Esophagus muscularis mucosa (tissue), 4 donors: ENCODE measurements at regions not wholly inside any gene's neighbourhood (a gene's known extent, or its start where the extent isn't known, plus 50 kb on each side); places are given as distances from the start of the nearest gene placed in this dataset.

Experiments
- EP300 ChIP-seq: sonication (generic); formaldehyde crosslinking; IDR thresholded peaks from one replicate; pipeline ENCODE4 v1.6.1; 2017; ENCODE audit warnings: antibody characterized with exemption
- POLR2A ChIP-seq: fragments of 450-650 bp; IDR thresholded peaks from one replicate; pipeline ENCODE4 v1.6.1; 2017; ENCODE audit warnings: antibody characterized with exemption, moderate library complexity, mild to moderate bottlenecking, low read depth
- POLR2AphosphoS5 ChIP-seq, 2 donors: sonication (generic); formaldehyde crosslinking; IDR thresholded peaks; one replicate each; pipeline ENCODE4 v1.6.1; 2017; ENCODE audit warnings: antibody characterized with exemption in 2 of 2
- TF ChIP-seq, protein P1 (sequence below), 3 experiments: fragments of 200-600 bp in 2 of 3; fragments of 450-650 bp in 1 of 3; sonication (generic) in 2 of 3; IDR thresholded peaks; one replicate each; pipeline ENCODE4 v1.5.1; 2017 to 2019; ENCODE audit warnings: antibody characterized with exemption in 3 of 3, mild to moderate bottlenecking in 2 of 3, moderate library complexity in 1 of 3

DNA sequence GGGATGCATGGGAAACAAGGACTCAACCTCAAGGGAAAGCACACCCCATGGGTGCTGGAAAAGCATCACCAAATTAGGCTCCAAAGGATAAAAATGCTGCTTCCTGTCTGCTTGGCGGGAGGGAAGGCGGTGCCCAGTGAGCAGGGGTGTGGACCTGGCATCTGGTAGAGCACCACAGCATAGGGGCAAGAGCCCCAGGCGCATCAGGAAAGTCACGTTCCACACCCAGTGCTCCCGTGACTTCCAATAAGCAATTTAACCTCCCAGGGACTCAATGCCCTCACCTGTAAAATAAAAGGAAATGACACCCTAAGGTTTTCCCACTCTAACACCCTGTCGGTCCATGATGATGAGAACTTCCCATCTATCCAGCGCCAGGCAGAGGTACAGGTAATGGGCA is 206.0 kb downstream of the SETD4 start:
- TF ChIP-seq, protein P1, sequence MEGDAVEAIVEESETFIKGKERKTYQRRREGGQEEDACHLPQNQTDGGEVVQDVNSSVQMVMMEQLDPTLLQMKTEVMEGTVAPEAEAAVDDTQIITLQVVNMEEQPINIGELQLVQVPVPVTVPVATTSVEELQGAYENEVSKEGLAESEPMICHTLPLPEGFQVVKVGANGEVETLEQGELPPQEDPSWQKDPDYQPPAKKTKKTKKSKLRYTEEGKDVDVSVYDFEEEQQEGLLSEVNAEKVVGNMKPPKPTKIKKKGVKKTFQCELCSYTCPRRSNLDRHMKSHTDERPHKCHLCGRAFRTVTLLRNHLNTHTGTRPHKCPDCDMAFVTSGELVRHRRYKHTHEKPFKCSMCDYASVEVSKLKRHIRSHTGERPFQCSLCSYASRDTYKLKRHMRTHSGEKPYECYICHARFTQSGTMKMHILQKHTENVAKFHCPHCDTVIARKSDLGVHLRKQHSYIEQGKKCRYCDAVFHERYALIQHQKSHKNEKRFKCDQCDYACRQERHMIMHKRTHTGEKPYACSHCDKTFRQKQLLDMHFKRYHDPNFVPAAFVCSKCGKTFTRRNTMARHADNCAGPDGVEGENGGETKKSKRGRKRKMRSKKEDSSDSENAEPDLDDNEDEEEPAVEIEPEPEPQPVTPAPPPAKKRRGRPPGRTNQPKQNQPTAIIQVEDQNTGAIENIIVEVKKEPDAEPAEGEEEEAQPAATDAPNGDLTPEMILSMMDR (IDR thresholded peaks at IDR 0.05): no peak
- TF ChIP-seq EP300 (no peak), POLR2A (no peak), POLR2AphosphoS5 (IDR thresholded peaks at IDR 0.05) (no peak)
